ENCODE measurements at regions not wholly inside any gene's neighbourhood (a gene's known extent, or its start where the extent isn't known, plus 50 kb on each side); places are given as distances from the start of the nearest gene placed in this dataset.

DNA sequence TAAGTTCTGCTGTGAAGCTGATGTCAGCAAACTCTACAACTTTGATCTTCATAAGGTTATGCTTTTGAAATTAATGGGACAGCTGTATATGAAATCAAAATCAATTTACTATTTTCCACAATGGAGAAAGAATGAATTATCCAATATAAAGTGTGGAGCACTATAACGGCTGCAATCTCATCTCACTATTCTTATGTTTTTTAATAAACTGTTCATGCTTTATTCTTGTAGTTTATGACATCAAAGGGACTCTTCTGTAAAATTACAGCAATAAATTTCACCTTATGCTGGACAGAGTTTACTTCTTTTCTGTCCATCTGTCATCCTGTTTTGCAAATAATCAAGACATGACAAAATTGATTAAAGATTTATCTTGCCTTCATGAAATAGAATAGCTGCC, 192.5 kb downstream of the TECRL start:
- no peak for DNase-seq (ENCODE audit: low spot score)
- Histone ChIP-seq H3K4me1 (ENCODE audit: insufficient read depth, low read length, poor library complexity, severe bottlenecking) (no peaks in the 10 kb centered on the region), H3K36me3 (ENCODE audit: insufficient read depth, low read length) (no peaks in the 10 kb centered on the region), H4K20me1 (ENCODE audit: insufficient read depth, low read length) (no peaks in the 10 kb centered on the region), H3K4me3 (ENCODE audit: low read depth, low read length, poor library complexity, severe bottlenecking) (no peak overlapping the region), H3K79me2 (ENCODE audit: insufficient read depth, low read depth, low read length) (no peaks in the 10 kb centered on the region), H3K27ac (ENCODE audit: low read depth, low read length, poor library complexity, severe bottlenecking) (no peak overlapping the region), H2AFZ (ENCODE audit: low read length) (no peak overlapping the region), H3K9me3 (ENCODE audit: low read length) (no peaks in the 10 kb centered on the region), H3K9me2 (ENCODE audit: insufficient read depth, low read length) (no peaks in the 10 kb centered on the region), H3K4me2 (ENCODE audit: low read length) (no peak overlapping the region)
- ChIA-PET CTCF (ENCODE audit: unreplicated experiment) (no interaction called here), POLR2A (interaction anchor here (0.6 to 0.7 kb wide), 2 partner anchors 88 to 962 kb away, joined by 3 to 4 read pairs; no protein-coding TSS in a partner anchor)
- no TSS peak for BruUV-seq (replicated peaks)
- TF ChIP-seq, protein P1, sequence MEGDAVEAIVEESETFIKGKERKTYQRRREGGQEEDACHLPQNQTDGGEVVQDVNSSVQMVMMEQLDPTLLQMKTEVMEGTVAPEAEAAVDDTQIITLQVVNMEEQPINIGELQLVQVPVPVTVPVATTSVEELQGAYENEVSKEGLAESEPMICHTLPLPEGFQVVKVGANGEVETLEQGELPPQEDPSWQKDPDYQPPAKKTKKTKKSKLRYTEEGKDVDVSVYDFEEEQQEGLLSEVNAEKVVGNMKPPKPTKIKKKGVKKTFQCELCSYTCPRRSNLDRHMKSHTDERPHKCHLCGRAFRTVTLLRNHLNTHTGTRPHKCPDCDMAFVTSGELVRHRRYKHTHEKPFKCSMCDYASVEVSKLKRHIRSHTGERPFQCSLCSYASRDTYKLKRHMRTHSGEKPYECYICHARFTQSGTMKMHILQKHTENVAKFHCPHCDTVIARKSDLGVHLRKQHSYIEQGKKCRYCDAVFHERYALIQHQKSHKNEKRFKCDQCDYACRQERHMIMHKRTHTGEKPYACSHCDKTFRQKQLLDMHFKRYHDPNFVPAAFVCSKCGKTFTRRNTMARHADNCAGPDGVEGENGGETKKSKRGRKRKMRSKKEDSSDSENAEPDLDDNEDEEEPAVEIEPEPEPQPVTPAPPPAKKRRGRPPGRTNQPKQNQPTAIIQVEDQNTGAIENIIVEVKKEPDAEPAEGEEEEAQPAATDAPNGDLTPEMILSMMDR (conservative IDR thresholded peaks at IDR 0.05; ENCODE audit: low read length): no peak
- no peak for TF ChIP-seq EZH2phosphoT487 (IDR thresholded peaks at IDR 0.05; ENCODE audit: borderline replicate concordance, low read depth, low read length)
- intact Hi-C loops (cut with micrococcal nuclease; ENCODE audit: unreplicated experiment): no loop called here

DNA sequence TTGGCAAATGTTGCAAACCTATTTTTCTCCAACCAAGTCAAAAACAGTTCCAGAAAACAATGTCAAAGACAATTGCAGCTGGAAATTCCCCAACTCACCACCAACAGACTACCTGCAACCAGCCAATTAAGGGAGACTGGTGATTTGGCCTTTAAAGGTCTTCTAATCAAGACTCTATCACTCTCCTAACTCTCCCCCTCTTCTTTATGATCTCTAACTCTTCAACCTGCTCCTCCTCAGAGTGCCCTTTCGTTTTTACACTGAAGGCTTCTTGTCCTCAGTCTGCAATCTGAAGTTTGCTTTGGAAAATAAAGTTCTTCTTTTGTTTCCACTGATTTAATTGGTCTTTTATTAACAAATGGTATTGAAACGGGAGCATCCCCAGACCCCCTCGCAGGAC, 203.9 kb downstream of the TECRL start:
- Histone ChIP-seq H3K4me2 (ENCODE audit: low read length) (no peak overlapping the region), H3K4me1 (ENCODE audit: insufficient read depth, low read length, poor library complexity, severe bottlenecking) (no peaks in the 10 kb centered on the region), H2AFZ (ENCODE audit: low read length) (no peak overlapping the region), H3K9me2 (ENCODE audit: insufficient read depth, low read length) (no peaks in the 10 kb centered on the region), H3K36me3 (ENCODE audit: insufficient read depth, low read length) (no peaks in the 10 kb centered on the region), H3K27ac (ENCODE audit: low read depth, low read length, poor library complexity, severe bottlenecking) (no peak overlapping the region), H3K4me3 (ENCODE audit: low read depth, low read length, poor library complexity, severe bottlenecking) (no peak overlapping the region), H3K9me3 (ENCODE audit: low read length) (no peaks in the 10 kb centered on the region), H4K20me1 (ENCODE audit: insufficient read depth, low read length) (no peaks in the 10 kb centered on the region), H3K79me2 (ENCODE audit: insufficient read depth, low read depth, low read length) (no peaks in the 10 kb centered on the region)
- intact Hi-C loops (cut with micrococcal nuclease; ENCODE audit: unreplicated experiment): no loop called here
- BruUV-seq (replicated peaks): no TSS peak
- no peak for TF ChIP-seq EZH2phosphoT487 (IDR thresholded peaks at IDR 0.05; ENCODE audit: borderline replicate concordance, low read depth, low read length)
- TF ChIP-seq, protein P1 (conservative IDR thresholded peaks at IDR 0.05; ENCODE audit: low read length): no peak
- no peak for DNase-seq (ENCODE audit: low spot score)
- ChIA-PET CTCF (ENCODE audit: unreplicated experiment) (no interaction called here), POLR2A (no interaction called here)

DNA sequence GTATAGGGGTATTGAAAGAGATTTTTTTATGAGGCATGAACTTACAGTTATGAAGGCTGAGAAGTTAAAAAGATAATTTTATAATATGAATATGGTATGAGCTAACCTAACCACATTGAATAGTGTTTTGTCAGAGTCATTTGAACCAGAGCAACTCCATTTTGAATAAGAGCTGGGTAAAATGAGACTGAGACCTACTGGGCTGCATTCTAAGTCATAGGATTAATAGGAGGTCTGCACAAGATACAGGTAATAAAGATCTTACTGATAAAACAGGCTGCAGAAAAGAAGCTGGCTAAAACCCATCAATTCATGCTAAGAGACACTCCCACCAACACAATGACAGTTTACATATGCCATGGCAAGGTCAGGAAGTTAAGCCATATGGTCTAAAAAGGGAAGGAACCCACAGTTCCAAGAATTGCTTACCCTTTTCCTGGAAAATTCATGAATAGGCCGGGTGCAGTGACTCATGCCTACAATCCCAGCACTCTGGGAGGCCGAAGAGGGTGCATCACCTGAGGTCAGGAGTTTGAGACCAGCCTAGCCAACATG, 209.2 kb downstream of the TECRL start:
- POLR2A ChIA-PET: no interaction called here
- Histone ChIP-seq H4K20me1 (ENCODE audit: insufficient read depth, low read length) (no peaks in the 10 kb centered on the region), H3K4me2 (ENCODE audit: low read length) (no peak overlapping the region), H3K9me2 (ENCODE audit: insufficient read depth, low read length) (no peaks in the 10 kb centered on the region), H3K9me3 (ENCODE audit: low read length) (no peaks in the 10 kb centered on the region), H3K27ac (ENCODE audit: low read depth, low read length, poor library complexity, severe bottlenecking) (no peak overlapping the region), H3K79me2 (ENCODE audit: insufficient read depth, low read depth, low read length) (no peaks in the 10 kb centered on the region), H3K4me1 (ENCODE audit: insufficient read depth, low read length, poor library complexity, severe bottlenecking) (no peaks in the 10 kb centered on the region), H3K36me3 (ENCODE audit: insufficient read depth, low read length) (no peaks in the 10 kb centered on the region), H2AFZ (ENCODE audit: low read length) (no peak overlapping the region), H3K4me3 (ENCODE audit: low read depth, low read length, poor library complexity, severe bottlenecking) (no peak overlapping the region)
- CTCF ChIA-PET (ENCODE audit: unreplicated experiment): no interaction called here
- no TSS peak for BruUV-seq (replicated peaks)
- intact Hi-C loops (cut with micrococcal nuclease; ENCODE audit: unreplicated experiment): no loop called here
- TF ChIP-seq, protein P1 (conservative IDR thresholded peaks at IDR 0.05; ENCODE audit: low read length): no peak
- TF ChIP-seq EZH2phosphoT487 (IDR thresholded peaks at IDR 0.05; ENCODE audit: borderline replicate concordance, low read depth, low read length): no peak
- DNase-seq (ENCODE audit: low spot score): no peak

Data from OCI-LY7 (cell line).